ENCODE measurements at regions not wholly inside any gene's neighbourhood (a gene's known extent, or its start where the extent isn't known, plus 50 kb on each side); places are given as distances from the start of the nearest gene placed in this dataset.

DNA sequence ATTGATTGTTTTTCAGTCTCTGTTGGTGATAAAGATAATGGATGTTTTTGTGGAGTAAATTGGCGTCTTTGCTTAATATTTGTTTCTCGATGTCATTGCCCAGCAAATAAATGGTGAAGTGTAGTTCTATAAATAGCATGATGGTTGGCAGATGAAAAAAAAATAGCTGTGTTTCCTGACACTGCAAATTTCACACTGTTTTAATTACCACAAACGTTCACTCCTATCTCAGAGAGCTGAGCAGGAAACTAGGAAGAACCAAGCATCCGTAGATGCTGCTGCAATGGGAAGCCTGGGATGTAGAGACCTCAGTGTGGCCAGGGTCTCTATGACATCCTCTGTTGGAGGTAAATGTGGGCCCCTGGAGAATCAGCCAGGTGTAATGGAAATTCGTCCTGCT, 183.2 kb downstream of the CYRIA start:
- no peak for DNase-seq (ENCODE audit: low read depth)
- TF ChIP-seq, protein P1, sequence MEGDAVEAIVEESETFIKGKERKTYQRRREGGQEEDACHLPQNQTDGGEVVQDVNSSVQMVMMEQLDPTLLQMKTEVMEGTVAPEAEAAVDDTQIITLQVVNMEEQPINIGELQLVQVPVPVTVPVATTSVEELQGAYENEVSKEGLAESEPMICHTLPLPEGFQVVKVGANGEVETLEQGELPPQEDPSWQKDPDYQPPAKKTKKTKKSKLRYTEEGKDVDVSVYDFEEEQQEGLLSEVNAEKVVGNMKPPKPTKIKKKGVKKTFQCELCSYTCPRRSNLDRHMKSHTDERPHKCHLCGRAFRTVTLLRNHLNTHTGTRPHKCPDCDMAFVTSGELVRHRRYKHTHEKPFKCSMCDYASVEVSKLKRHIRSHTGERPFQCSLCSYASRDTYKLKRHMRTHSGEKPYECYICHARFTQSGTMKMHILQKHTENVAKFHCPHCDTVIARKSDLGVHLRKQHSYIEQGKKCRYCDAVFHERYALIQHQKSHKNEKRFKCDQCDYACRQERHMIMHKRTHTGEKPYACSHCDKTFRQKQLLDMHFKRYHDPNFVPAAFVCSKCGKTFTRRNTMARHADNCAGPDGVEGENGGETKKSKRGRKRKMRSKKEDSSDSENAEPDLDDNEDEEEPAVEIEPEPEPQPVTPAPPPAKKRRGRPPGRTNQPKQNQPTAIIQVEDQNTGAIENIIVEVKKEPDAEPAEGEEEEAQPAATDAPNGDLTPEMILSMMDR (IDR thresholded peaks at IDR 0.05; ENCODE audit: low read depth, low read length, missing control alignments) = no peak
- H3K4me3 ChIP-seq (ENCODE audit: low read depth, low read length) = no peak overlapping the region

DNA sequence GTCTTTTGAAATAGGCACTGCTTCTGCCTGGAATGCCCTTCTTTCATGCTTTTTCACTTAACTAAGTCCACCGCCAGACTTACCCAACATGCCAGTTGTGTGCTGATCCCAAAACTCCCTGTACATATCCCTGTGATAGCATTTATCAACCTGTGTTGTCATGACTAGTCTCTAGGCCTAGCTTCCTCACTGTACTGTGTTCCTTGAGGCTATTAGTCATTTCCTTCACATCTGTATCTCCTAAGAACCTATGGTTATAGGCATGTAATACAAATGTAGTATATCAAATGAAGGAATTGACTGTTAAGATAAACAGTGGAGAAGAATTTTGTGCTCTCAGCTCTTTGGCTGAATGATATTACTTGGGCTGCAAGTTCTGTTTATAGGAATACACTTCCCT, 184.3 kb downstream of the CYRIA start:
- TF ChIP-seq, protein P1 (IDR thresholded peaks at IDR 0.05; ENCODE audit: low read depth, low read length, missing control alignments) = no peak
- no peak for DNase-seq (ENCODE audit: low read depth)
- no peak overlapping the region for H3K4me3 ChIP-seq (ENCODE audit: low read depth, low read length)

DNA sequence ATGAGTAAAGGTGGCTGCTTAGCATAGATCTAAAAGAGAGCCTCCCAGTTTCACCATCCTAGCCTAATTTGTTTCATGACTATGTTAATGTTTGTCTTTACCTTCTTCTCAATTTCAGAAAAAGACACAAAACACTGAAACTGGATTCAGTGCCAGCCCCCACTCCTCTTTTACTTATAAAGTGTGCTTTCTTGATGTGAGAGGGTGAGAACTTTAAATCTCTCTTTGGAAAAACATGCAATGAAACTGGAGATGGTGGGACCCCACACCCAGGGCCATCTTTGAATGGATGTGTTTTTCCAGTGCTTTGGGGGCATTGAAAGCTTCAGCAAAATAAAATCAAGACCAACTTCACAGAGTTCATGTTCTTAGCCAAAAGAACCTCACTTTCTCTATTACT, 185.9 kb downstream of the CYRIA start:
- H3K4me3 ChIP-seq (ENCODE audit: low read depth, low read length) = no peak overlapping the region
- TF ChIP-seq, protein P1 (IDR thresholded peaks at IDR 0.05; ENCODE audit: low read depth, low read length, missing control alignments) = no peak
- DNase-seq (ENCODE audit: low read depth) = no peak

DNA sequence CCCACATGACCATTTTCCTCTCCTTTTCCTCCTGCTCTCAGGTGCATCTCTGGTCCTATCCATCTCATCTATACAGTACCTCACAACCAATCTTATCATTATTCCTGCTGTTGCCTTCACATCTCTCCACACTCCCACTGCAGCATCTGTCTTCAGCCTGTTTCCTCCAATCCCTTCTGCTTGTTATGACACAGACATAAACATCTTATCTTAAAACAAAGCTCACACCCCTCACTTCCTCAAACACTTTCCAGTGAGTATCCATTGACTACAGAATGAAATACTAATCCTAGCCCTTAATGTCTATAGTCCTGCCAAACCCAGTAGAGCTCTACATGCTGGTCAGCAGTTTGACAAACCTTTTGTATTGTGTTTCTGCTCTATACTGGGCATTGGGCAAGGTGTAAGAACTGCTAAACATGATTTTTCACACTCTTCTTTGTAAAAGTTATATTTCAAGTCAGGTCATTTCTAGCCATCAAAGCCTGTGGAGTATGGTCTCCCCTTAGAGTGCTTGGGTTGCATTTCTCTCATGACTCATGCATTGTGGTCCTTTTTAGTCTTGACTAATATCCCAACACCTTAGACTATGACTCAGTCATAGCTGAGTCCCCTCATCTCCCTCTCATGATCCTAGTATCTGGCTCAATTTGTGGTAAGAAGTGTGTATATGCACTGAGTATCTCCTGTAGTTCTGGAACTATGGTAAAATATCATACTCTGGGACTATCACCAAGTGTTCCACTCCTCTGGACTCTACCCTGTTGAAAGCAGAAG, 187.0 kb downstream of the CYRIA start:
- H3K4me3 ChIP-seq (ENCODE audit: low read depth, low read length) = no peak overlapping the region
- TF ChIP-seq, protein P1 (IDR thresholded peaks at IDR 0.05; ENCODE audit: low read depth, low read length, missing control alignments) = no peak
- no peak for DNase-seq (ENCODE audit: low read depth)

DNA sequence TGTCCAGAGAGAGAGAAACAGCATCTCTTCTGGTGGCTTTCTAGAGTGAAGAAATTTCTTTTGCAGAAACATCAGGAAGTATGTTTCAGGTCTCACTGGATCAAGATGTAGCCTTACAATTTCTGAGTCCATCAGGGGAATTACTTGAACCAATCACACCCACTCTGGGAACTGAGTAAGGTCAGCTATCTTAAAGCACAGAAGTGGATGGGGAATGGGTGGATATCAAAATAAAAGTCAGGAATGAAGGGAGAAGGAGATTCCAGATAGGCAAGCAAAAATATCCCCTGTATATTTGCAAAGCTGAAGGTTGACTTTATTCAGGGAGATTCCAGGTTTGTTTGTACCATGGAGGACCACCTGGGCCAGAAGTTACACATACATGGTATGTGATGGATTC, 188.0 kb downstream of the CYRIA start:
- DNase-seq (ENCODE audit: low read depth) = no peak
- TF ChIP-seq, protein P1 (IDR thresholded peaks at IDR 0.05; ENCODE audit: low read depth, low read length, missing control alignments) = no peak
- no peak overlapping the region for H3K4me3 ChIP-seq (ENCODE audit: low read depth, low read length)

DNA sequence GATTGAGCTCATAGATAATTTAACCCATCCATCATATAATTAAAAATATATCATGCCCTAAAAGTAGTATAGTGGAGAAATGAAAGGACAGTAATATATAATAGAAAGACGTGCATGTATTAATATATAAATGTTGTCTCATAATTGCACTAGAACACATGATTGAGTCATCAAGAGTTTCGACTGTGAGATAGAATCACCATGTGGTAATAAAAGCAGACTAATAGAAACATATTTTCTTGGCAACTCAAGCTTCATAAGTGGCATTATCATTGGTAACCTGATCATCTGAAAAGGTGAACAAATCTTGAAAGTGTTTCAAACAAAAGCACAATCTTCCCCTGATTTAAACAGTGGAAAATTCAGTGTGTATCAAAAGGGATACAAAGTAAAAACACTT, 188.8 kb downstream of the CYRIA start:
- DNase-seq (ENCODE audit: low read depth) = no peak
- TF ChIP-seq, protein P1 (IDR thresholded peaks at IDR 0.05; ENCODE audit: low read depth, low read length, missing control alignments) = no peak
- H3K4me3 ChIP-seq (ENCODE audit: low read depth, low read length) = no peak overlapping the region

DNA sequence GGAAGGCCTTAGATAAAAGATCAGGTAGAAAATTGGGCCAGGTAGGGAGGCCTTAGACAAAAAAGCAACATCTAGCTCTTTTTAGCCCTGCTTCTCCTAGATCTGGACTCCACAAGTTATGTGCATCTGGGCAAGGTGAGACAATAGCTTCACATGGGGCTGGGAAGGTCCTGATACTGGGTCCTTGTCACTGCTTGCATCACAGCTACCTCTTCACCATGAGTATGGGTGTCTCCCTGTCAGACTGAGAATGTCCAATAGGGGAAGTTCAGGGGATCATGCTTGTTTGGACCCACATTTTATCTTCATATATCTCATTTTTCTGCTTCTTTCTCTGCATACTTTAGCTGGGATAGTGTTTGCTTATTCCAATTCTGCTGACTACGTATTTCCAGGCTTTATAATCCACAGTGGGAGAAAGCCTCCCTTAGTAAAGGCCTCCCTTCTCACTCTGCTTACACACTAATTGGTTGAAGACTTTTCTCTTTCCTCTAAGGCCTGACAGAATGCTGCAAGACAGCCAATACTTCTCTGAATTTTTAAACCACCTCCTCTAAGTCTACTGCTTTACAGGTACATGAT, 189.6 kb downstream of the CYRIA start:
- no peak overlapping the region for H3K4me3 ChIP-seq (ENCODE audit: low read depth, low read length)
- TF ChIP-seq, protein P1 (IDR thresholded peaks at IDR 0.05; ENCODE audit: low read depth, low read length, missing control alignments) = no peak
- no peak for DNase-seq (ENCODE audit: low read depth)

Measured in GM12864 (cell line).